HEK293T (cell line): ENCODE measurements at regions not wholly inside any gene's neighbourhood (a gene's known extent, or its start where the extent isn't known, plus 50 kb on each side); places are given as distances from the start of the nearest gene placed in this dataset.

Experiments used
- BHLHE40 ChIP-seq: fragments of 450-650 bp; IDR thresholded peaks from 2 replicates; pipeline ENCODE4 v1.6.1; 2016; ENCODE audit warnings: mild to moderate bottlenecking, moderate library complexity, borderline replicate concordance
- ELF4 ChIP-seq: fragments of 450-650 bp; IDR thresholded peaks from 2 replicates; pipeline ENCODE4 v1.6.1; 2017; ENCODE audit warnings: antibody characterized with exemption
- FOXA1 ChIP-seq: fragments of 450-650 bp; IDR thresholded peaks from 2 replicates; pipeline ENCODE4 v1.6.1; 2016; ENCODE audit warnings: mild to moderate bottlenecking
- FOXK2 ChIP-seq: fragments of 450-650 bp; IDR thresholded peaks from 2 replicates; pipeline ENCODE4 v1.6.1; 2016; ENCODE audit warnings: mild to moderate bottlenecking
- FOXM1 ChIP-seq: fragments of 450-650 bp; IDR thresholded peaks from 2 replicates; pipeline ENCODE4 v1.6.1; 2017; ENCODE audit warnings: mild to moderate bottlenecking, borderline replicate concordance
- HDGF ChIP-seq: fragments of 450-650 bp; IDR thresholded peaks from 2 replicates; pipeline ENCODE4 v1.6.1; 2017; ENCODE audit warnings: antibody characterized with exemption, borderline replicate concordance
- L3MBTL2 ChIP-seq: fragments of 450-650 bp; conservative IDR thresholded peaks from 2 replicates; pipeline ENCODE4 v1.6.1; 2016; ENCODE audit warnings: mild to moderate bottlenecking
- NFRKB ChIP-seq: fragments of 450-650 bp; IDR thresholded peaks from 2 replicates; pipeline ENCODE4 v1.6.1; 2016; ENCODE audit warnings: mild to moderate bottlenecking, moderate library complexity
- SP1 ChIP-seq: fragments of 450-650 bp; IDR thresholded peaks from 2 replicates; pipeline ENCODE4 v1.6.1; 2017
- SUZ12 ChIP-seq: fragments of 450-650 bp; IDR thresholded peaks from 2 replicates; pipeline ENCODE4 v1.6.1; 2016; ENCODE audit warnings: mild to moderate bottlenecking
- TARDBP ChIP-seq: fragments of 450-650 bp; IDR thresholded peaks from 2 replicates; pipeline ENCODE4 v1.6.1; 2016
- ZNF384 ChIP-seq: fragments of 450-650 bp; IDR thresholded peaks from 2 replicates; pipeline ENCODE4 v1.6.1; 2016
- TF ChIP-seq, protein P1 (sequence below): fragments of 450-650 bp; IDR thresholded peaks from 2 replicates; pipeline ENCODE4 v1.6.1; 2016

DNA sequence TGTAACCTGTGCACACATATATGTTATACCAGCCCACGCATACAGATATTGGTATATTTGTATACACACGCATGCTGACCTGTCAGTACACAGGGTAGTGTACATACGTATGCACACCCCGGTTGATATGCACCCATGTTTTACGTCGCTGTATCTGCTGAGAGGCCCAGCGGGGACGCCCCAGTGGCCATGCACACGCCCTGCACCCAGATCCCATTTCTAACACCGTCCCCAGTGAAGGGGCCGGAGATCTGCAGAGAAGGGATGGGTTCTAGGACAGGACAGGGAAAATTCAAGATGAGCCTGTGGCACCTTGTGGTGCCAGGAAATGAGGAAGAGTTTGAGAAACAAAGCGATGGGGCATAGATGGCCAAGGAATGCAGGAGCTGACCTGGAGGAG, 57.2 kb upstream of the TTC34 start:
- no peak for TF ChIP-seq SUZ12
- TF ChIP-seq L3MBTL2: no peak
- no peak for TF ChIP-seq SP1
- no peak for TF ChIP-seq HDGF
- TF ChIP-seq FOXM1: no peak
- TF ChIP-seq ZNF384: no peak
- TF ChIP-seq ELF4: no peak
- no peak for TF ChIP-seq FOXA1
- no peak for TF ChIP-seq TARDBP
- no peak for TF ChIP-seq BHLHE40
- TF ChIP-seq FOXK2: no peak
- TF ChIP-seq, protein P1, sequence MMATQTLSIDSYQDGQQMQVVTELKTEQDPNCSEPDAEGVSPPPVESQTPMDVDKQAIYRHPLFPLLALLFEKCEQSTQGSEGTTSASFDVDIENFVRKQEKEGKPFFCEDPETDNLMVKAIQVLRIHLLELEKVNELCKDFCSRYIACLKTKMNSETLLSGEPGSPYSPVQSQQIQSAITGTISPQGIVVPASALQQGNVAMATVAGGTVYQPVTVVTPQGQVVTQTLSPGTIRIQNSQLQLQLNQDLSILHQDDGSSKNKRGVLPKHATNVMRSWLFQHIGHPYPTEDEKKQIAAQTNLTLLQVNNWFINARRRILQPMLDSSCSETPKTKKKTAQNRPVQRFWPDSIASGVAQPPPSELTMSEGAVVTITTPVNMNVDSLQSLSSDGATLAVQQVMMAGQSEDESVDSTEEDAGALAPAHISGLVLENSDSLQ: no peak
- TF ChIP-seq NFRKB: no peak
